HEK293 (cell line): ENCODE measurements at regions not wholly inside any gene's neighbourhood (a gene's known extent, or its start where the extent isn't known, plus 50 kb on each side); places are given as distances from the start of the nearest gene placed in this dataset.

Source experiments
- CTCF ChIA-PET: fragments of 350-600 bp; formaldehyde crosslinking; extraction: SDS; loops from one replicate; lab custom pipeline; 2021; ENCODE audit warnings: antibody characterized with exemption; lab: Yijun Ruan, JAX
- POLR2A ChIA-PET: fragments of 300-600 bp; formaldehyde crosslinking; extraction: SDS; loops from one replicate; lab custom pipeline; 2020; ENCODE audit warnings: antibody characterized with exemption, inconsistent platforms; lab: Yijun Ruan, JAX
- H3K27ac ChIP-seq: fragments of 200-500 bp; sonication (Bioruptor generic); 2 replicates; pipeline ENCODE4 v1.5.1; 2014; ENCODE audit warnings: low read depth, low read length, control low read depth, inconsistent platforms; ENCODE audit errors: extremely low read depth
- H3K36me3 ChIP-seq, 2 experiments: fragments of 200-500 bp in 1 of 2; sonication (Bioruptor generic) in 1 of 2; 1 replicate in 1 of 2; 2 replicates in 1 of 2; pipeline ENCODE4 v1.5.1; 2014 to 2017; ENCODE audit warnings: inconsistent platforms in 2 of 2, low read length in 2 of 2; ENCODE audit not compliant: control insufficient read depth in 2 of 2, insufficient read depth in 1 of 2
- H3K4me1 ChIP-seq: fragments of 200-500 bp; sonication (Bioruptor generic); 2 replicates; pipeline ENCODE4 v1.5.1; 2014; ENCODE audit warnings: mild to moderate bottlenecking, low read length, inconsistent platforms; ENCODE audit not compliant: control insufficient read depth, insufficient read depth
- H3K4me3 ChIP-seq: 2 replicates; pipeline ENCODE4 v1.5.1; 2011; ENCODE audit warnings: low read depth, mild to moderate bottlenecking, control low read depth, low read length, moderate library complexity
- H3K9me3 ChIP-seq: fragments of 200-500 bp; sonication (Bioruptor generic); 2 replicates; pipeline ENCODE4 v1.5.1; 2014; ENCODE audit warnings: low read depth, low read length, inconsistent platforms; ENCODE audit not compliant: control insufficient read depth, insufficient read depth
- FEZF1 ChIP-seq: fragments of 450-650 bp; formaldehyde crosslinking; IDR thresholded peaks from 2 replicates; pipeline ENCODE4 v1.5.1; 2016; ENCODE audit warnings: missing biosample characterization, missing genetic modification characterization
- GLI2 ChIP-seq: fragments of 450-650 bp; formaldehyde crosslinking; IDR thresholded peaks from 2 replicates; pipeline ENCODE4; 2017; ENCODE audit warnings: missing biosample characterization, missing genetic modification characterization, low read depth, borderline replicate concordance
- KLF1 ChIP-seq: fragments of 450-650 bp; formaldehyde crosslinking; IDR thresholded peaks from 2 replicates; pipeline ENCODE4 v1.5.1; 2016; ENCODE audit warnings: missing biosample characterization, missing genetic modification characterization
- KLF10 ChIP-seq: fragments of 450-650 bp; IDR thresholded peaks from 2 replicates; pipeline ENCODE4 v1.5.1; 2018; ENCODE audit warnings: missing biosample characterization, mild to moderate bottlenecking, missing genetic modification characterization
- MEIS1 ChIP-seq: sonication (generic); formaldehyde crosslinking; IDR thresholded peaks from 2 replicates; pipeline ENCODE4 v1.8.1; 2022; ENCODE audit warnings: missing genetic modification reagents, mild to moderate bottlenecking, borderline replicate concordance
- OVOL3 ChIP-seq: fragments of 450-650 bp; formaldehyde crosslinking; IDR thresholded peaks from 2 replicates; pipeline ENCODE4 v1.5.1; 2016; ENCODE audit warnings: missing biosample characterization, missing genetic modification characterization
- PRDM10 ChIP-seq: fragments of 450-650 bp; formaldehyde crosslinking; IDR thresholded peaks from 2 replicates; pipeline ENCODE4 v1.5.1; 2016; ENCODE audit warnings: missing biosample characterization, missing genetic modification characterization
- PRDM2 ChIP-seq: fragments of 450-650 bp; formaldehyde crosslinking; IDR thresholded peaks from 2 replicates; pipeline ENCODE4 v1.5.1; 2016; ENCODE audit warnings: missing biosample characterization, missing genetic modification characterization, borderline replicate concordance
- SP7 ChIP-seq: fragments of 450-650 bp; formaldehyde crosslinking; IDR thresholded peaks from 2 replicates; pipeline ENCODE4 v1.5.1; 2016; ENCODE audit warnings: missing biosample characterization, missing genetic modification characterization
- WT1 ChIP-seq: fragments of 450-650 bp; formaldehyde crosslinking; IDR thresholded peaks from 2 replicates; pipeline ENCODE4 v1.5.1; 2016; ENCODE audit warnings: missing biosample characterization, missing genetic modification characterization
- ZNF112 ChIP-seq: fragments of 450-650 bp; formaldehyde crosslinking; IDR thresholded peaks from 2 replicates; pipeline ENCODE4 v1.5.0; 2017; ENCODE audit warnings: missing biosample characterization, missing genetic modification characterization
- ZNF114 ChIP-seq: fragments of 450-650 bp; formaldehyde crosslinking; IDR thresholded peaks from 2 replicates; pipeline ENCODE4 v1.5.0; 2017; ENCODE audit warnings: missing biosample characterization, missing genetic modification characterization
- ZNF121 ChIP-seq: fragments of 450-650 bp; formaldehyde crosslinking; IDR thresholded peaks from 2 replicates; pipeline ENCODE4 v1.5.1; 2016; ENCODE audit warnings: missing biosample characterization, missing genetic modification characterization
- ZNF214 ChIP-seq: fragments of 450-650 bp; formaldehyde crosslinking; IDR thresholded peaks from 2 replicates; pipeline ENCODE4 v1.5.1; 2017; ENCODE audit warnings: missing biosample characterization, mild to moderate bottlenecking, missing genetic modification characterization, borderline replicate concordance
- ZNF223 ChIP-seq: fragments of 450-650 bp; formaldehyde crosslinking; IDR thresholded peaks from 2 replicates; pipeline ENCODE4 v1.5.1; 2016; ENCODE audit warnings: missing biosample characterization, missing genetic modification characterization
- ZNF23 ChIP-seq: fragments of 450-650 bp; formaldehyde crosslinking; IDR thresholded peaks from 2 replicates; pipeline ENCODE4 v1.5.1; 2016; ENCODE audit warnings: missing biosample characterization, missing genetic modification characterization, borderline replicate concordance
- ZNF24 ChIP-seq: fragments of 450-650 bp; formaldehyde crosslinking; IDR thresholded peaks from 2 replicates; pipeline ENCODE4 v1.5.1; 2016; ENCODE audit warnings: missing biosample characterization, missing genetic modification characterization
- ZNF404 ChIP-seq: fragments of 450-650 bp; formaldehyde crosslinking; IDR thresholded peaks from 2 replicates; pipeline ENCODE4 v1.5.1; 2017; ENCODE audit warnings: missing biosample characterization, missing genetic modification characterization
- ZNF513 ChIP-seq: fragments of 450-650 bp; IDR thresholded peaks from 2 replicates; pipeline ENCODE4 v1.5.1; 2018; ENCODE audit warnings: missing biosample characterization, missing genetic modification characterization
- ZNF843 ChIP-seq: fragments of 450-650 bp; formaldehyde crosslinking; IDR thresholded peaks from 2 replicates; pipeline ENCODE4 v1.5.1; 2016; ENCODE audit warnings: missing biosample characterization, missing genetic modification characterization
- TF ChIP-seq, protein P1 (sequence below): fragments of 450-650 bp; formaldehyde crosslinking; IDR thresholded peaks from 2 replicates; pipeline ENCODE4 v1.5.1; 2016; ENCODE audit warnings: missing biosample characterization, missing genetic modification characterization
- TF ChIP-seq, protein P2 (sequence below): sonication (generic); formaldehyde crosslinking; IDR thresholded peaks from 2 replicates; pipeline ENCODE4 v1.8.1; 2022; ENCODE audit warnings: mild to moderate bottlenecking, moderate library complexity, missing genetic modification reagents

GRCh38 chr20:48333707-48334106 is 494.1 kb downstream of the PREX1 start:
- H3K9me3 ChIP-seq: no peaks in the 10 kb centered on the region
- no peak overlapping the region for H3K4me3 ChIP-seq
- H3K27ac ChIP-seq: no peak overlapping the region
- H3K36me3 ChIP-seq: no peaks in the 10 kb centered on the region
- TF ChIP-seq OVOL3: no peak
- no peak for TF ChIP-seq PRDM10 (tag by site-specific recombination)
- no peak for TF ChIP-seq KLF1 (tag by site-specific recombination)
- TF ChIP-seq FEZF1: no peak
- TF ChIP-seq ZNF121: no peak
- TF ChIP-seq MEIS1 (CRISPR knock-in tag): no peak
- no peak for TF ChIP-seq ZNF24 (tag by site-specific recombination)
- TF ChIP-seq PRDM2 (tag by site-specific recombination): no peak
- TF ChIP-seq KLF10 (tag by site-specific recombination): no peak
- no peak for TF ChIP-seq SP7 (tag by site-specific recombination)
- TF ChIP-seq, all 188 proteins: peak for 0
- H3K4me1 ChIP-seq: peaks cover 8% of the 10 kb centered on the region
- CTCF ChIA-PET: interaction anchor here (1.1 kb wide), 1 partner anchor 287 kb away, joined by 3 read pairs; no protein-coding TSS in a partner anchor
- POLR2A ChIA-PET: no interaction called here

DNA sequence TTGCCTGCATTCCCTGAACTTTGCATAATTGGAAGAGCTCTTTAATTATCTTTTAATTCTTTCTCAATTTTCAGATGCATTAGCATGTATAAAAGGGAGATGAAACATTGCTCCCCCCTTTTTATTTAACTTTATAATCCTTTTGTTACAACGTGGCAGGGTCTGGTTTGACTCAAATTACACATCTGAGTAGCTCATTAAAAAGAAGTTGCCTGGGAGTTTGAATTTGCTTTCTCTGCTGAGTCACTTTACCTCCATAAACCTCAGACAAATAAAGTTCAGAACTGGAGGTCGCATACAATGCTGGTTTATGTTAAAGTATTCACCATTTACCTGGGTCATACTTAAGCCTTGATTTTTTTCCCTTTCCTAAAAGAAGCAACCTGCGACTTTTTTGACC is 495.2 kb downstream of the PREX1 start:
- Histone ChIP-seq H3K27ac (no peak overlapping the region), H3K9me3 (no peaks in the 10 kb centered on the region), H3K4me1 (peaks cover 8% of the 10 kb centered on the region), H3K36me3 (no peaks in the 10 kb centered on the region), H3K4me3 (no peak overlapping the region)
- ChIA-PET POLR2A (no interaction called here), CTCF (interaction anchor here (1.0 to 2.8 kb wide), 4 partner anchors 19 to 288 kb away, joined by 3 to 6 read pairs (median 4); no protein-coding TSS in a partner anchor)
- TF ChIP-seq ZNF513 (tag by site-specific recombination): no peak
- no peak for TF ChIP-seq ZNF114 (tag by site-specific recombination)
- TF ChIP-seq, protein P1, sequence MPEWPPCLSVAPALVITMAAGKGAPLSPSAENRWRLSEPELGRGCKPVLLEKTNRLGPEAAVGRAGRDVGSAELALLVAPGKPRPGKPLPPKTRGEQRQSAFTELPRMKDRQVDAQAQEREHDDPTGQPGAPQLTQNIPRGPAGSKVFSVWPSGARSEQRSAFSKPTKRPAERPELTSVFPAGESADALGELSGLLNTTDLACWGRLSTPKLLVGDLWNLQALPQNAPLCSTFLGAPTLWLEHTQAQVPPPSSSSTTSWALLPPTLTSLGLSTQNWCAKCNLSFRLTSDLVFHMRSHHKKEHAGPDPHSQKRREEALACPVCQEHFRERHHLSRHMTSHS (tag by site-specific recombination): no peak
- TF ChIP-seq ZNF404: no peak
- no peak for TF ChIP-seq ZNF223
- TF ChIP-seq FEZF1: no peak
- TF ChIP-seq ZNF112 (tag by site-specific recombination): no peak
- no peak for TF ChIP-seq ZNF214 (tag by site-specific recombination)
- TF ChIP-seq GLI2 (tag by site-specific recombination): no peak
- TF ChIP-seq, protein P2, sequence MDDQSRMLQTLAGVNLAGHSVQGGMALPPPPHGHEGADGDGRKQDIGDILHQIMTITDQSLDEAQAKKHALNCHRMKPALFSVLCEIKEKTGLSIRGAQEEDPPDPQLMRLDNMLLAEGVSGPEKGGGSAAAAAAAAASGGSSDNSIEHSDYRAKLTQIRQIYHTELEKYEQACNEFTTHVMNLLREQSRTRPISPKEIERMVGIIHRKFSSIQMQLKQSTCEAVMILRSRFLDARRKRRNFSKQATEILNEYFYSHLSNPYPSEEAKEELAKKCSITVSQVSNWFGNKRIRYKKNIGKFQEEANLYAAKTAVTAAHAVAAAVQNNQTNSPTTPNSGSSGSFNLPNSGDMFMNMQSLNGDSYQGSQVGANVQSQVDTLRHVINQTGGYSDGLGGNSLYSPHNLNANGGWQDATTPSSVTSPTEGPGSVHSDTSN (CRISPR knock-in tag): no peak
- TF ChIP-seq ZNF843 (tag by site-specific recombination): no peak
- TF ChIP-seq WT1 (tag by site-specific recombination): no peak
- TF ChIP-seq ZNF23 (tag by site-specific recombination): no peak
